HG03439 (cell line): ENCODE measurements at regions not wholly inside any gene's neighbourhood (a gene's known extent, or its start where the extent isn't known, plus 50 kb on each side); places are given as distances from the start of the nearest gene placed in this dataset.

Experiments used
- ATAC-seq: cut with Tn5 transposase; IDR thresholded peaks from one replicate; pipeline ENCODE4 v1.9.1; 2021; ENCODE audit warnings: mild to moderate bottlenecking, moderate library complexity; ENCODE audit not compliant: unreplicated experiment

- ATAC-seq = no peak
These were observed 154.2 kb downstream of the DLL1 start for GRCh38 chr6:170136541-170137175.

GRCh38 chr6:170135821-170136471, 154.9 kb downstream of the DLL1 start:
- ATAC-seq = no peak

- ATAC-seq = no peak
These were observed 155.4 kb downstream of the DLL1 start for GRCh38 chr6:170135461-170135820.

GRCh38 chr6:170134471-170135440, 156.1 kb downstream of the DLL1 start:
- no peak for ATAC-seq

GRCh38 chr6:170134031-170134470, 156.8 kb downstream of the DLL1 start:
- no peak for ATAC-seq

- no peak for ATAC-seq
These were observed 158.3 kb downstream of the DLL1 start for GRCh38 chr6:170132561-170132991.

GRCh38 chr6:170132011-170132521, 158.8 kb downstream of the DLL1 start:
- ATAC-seq = no peak

- ATAC-seq = no peak
These were observed 159.5 kb downstream of the DLL1 start for GRCh38 chr6:170131351-170131750.

- no peak for ATAC-seq
These were observed 160.1 kb downstream of the DLL1 start for GRCh38 chr6:170130771-170131241.

GRCh38 chr6:170130201-170130621, 160.7 kb downstream of the DLL1 start:
- no peak for ATAC-seq

GRCh38 chr6:170129691-170130171, 161.1 kb downstream of the DLL1 start:
- ATAC-seq = no peak

GRCh38 chr6:170128811-170129681, 161.8 kb downstream of the DLL1 start:
- no peak for ATAC-seq

GRCh38 chr6:170128346-170128745, 162.5 kb downstream of the DLL1 start:
- no peak for ATAC-seq

- no peak for ATAC-seq
These were observed 163.7 kb downstream of the DLL1 start for GRCh38 chr6:170127151-170127550.

- no peak for ATAC-seq
These were observed 165.2 kb downstream of the DLL1 start for GRCh38 chr6:170125456-170126300.

- ATAC-seq = no peak
These were observed 166.0 kb downstream of the DLL1 start for GRCh38 chr6:170124836-170125235.

- ATAC-seq = no peak
These were observed 166.7 kb downstream of the DLL1 start for GRCh38 chr6:170124150-170124549.

- no peak for ATAC-seq
These were observed 168.2 kb downstream of the DLL1 start for GRCh38 chr6:170122651-170123050.
